ENCODE measurements at regions not wholly inside any gene's neighbourhood (a gene's known extent, or its start where the extent isn't known, plus 50 kb on each side); places are given as distances from the start of the nearest gene placed in this dataset.

DNA sequence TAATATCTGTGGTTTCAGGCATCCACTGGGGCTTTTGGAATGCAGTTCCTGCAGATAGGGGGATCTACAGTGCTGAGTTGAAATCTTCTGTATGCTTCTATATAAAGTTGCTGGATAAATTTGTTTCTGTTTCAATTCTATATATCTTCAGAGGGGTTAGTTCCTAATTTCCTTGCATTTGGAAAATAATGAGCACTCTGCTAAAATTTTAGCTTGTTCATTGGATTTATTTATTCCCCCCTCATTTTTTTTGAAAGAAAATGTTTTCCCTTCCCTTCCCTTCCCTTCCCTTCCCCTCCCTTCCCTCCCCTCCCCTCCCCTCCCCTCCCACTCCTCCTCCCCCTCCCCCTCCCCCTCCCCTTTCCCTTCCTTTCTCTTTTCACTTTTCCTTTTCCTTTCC, 212.3 kb downstream of the GPD2 start:
- H3K4me3 Mint-ChIP-seq: no peak overlapping the region
- Histone ChIP-seq H3K4me3 (no peak overlapping the region), H3K27ac (ENCODE audit: low read depth) (no peak overlapping the region), H3F3A (replicated peaks; ENCODE audit: low read depth) (no peaks in the 10 kb centered on the region), H3K36me3 (ENCODE audit: insufficient read depth) (no peaks in the 10 kb centered on the region), H4K20me1 (replicated peaks; ENCODE audit: insufficient read depth) (no peaks in the 10 kb centered on the region), H2AFZ (no peak overlapping the region), H3K9me2 (ENCODE audit: insufficient read depth) (0 out of 2 replicates have a peak, but pooled peaks cover 5% of the 10 kb centered on the region), H3K4me1 (ENCODE audit: insufficient read depth) (no peaks in the 10 kb centered on the region), H3K4me2 (no peak overlapping the region), H3K79me2 (replicated peaks; ENCODE audit: insufficient read depth) (no peaks in the 10 kb centered on the region), H3K27me3 (ENCODE audit: insufficient read depth) (no peaks in the 10 kb centered on the region)
- H3K4me1 Mint-ChIP-seq: peaks cover 7% of the 10 kb centered on the region; the same call in 2 of the 3 replicates
- ATAC-seq (no peak), DNase-seq (ENCODE audit: low spot score) (no peak)
- no peaks in the 10 kb centered on the region for H3K27me3 Mint-ChIP-seq (ENCODE audit: insufficient read depth, low read depth, poor library complexity)
- peaks cover 6% of the 10 kb centered on the region; the same call in 1 of the 3 replicates for H3K36me3 Mint-ChIP-seq (ENCODE audit: low read depth)
- peaks cover 2% of the 10 kb centered on the region; the same call in 1 of the 3 replicates for H3K9me3 Mint-ChIP-seq
- TF ChIP-seq STAT1 (IDR thresholded peaks at IDR 0.05; ENCODE audit: unreplicated experiment) (no peak), POLR2AphosphoS5 (IDR thresholded peaks at IDR 0.05; ENCODE audit: low read depth) (no peak), NANOG (IDR thresholded peaks at IDR 0.05; ENCODE audit: borderline replicate concordance) (no peak), ZNF114 (CRISPR knock-in tag; IDR thresholded peaks at IDR 0.05) (no peak)
- TF ChIP-seq, protein P1, sequence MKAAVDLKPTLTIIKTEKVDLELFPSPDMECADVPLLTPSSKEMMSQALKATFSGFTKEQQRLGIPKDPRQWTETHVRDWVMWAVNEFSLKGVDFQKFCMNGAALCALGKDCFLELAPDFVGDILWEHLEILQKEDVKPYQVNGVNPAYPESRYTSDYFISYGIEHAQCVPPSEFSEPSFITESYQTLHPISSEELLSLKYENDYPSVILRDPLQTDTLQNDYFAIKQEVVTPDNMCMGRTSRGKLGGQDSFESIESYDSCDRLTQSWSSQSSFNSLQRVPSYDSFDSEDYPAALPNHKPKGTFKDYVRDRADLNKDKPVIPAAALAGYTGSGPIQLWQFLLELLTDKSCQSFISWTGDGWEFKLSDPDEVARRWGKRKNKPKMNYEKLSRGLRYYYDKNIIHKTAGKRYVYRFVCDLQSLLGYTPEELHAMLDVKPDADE (IDR thresholded peaks at IDR 0.05): no peak
- TF ChIP-seq, protein P2, sequence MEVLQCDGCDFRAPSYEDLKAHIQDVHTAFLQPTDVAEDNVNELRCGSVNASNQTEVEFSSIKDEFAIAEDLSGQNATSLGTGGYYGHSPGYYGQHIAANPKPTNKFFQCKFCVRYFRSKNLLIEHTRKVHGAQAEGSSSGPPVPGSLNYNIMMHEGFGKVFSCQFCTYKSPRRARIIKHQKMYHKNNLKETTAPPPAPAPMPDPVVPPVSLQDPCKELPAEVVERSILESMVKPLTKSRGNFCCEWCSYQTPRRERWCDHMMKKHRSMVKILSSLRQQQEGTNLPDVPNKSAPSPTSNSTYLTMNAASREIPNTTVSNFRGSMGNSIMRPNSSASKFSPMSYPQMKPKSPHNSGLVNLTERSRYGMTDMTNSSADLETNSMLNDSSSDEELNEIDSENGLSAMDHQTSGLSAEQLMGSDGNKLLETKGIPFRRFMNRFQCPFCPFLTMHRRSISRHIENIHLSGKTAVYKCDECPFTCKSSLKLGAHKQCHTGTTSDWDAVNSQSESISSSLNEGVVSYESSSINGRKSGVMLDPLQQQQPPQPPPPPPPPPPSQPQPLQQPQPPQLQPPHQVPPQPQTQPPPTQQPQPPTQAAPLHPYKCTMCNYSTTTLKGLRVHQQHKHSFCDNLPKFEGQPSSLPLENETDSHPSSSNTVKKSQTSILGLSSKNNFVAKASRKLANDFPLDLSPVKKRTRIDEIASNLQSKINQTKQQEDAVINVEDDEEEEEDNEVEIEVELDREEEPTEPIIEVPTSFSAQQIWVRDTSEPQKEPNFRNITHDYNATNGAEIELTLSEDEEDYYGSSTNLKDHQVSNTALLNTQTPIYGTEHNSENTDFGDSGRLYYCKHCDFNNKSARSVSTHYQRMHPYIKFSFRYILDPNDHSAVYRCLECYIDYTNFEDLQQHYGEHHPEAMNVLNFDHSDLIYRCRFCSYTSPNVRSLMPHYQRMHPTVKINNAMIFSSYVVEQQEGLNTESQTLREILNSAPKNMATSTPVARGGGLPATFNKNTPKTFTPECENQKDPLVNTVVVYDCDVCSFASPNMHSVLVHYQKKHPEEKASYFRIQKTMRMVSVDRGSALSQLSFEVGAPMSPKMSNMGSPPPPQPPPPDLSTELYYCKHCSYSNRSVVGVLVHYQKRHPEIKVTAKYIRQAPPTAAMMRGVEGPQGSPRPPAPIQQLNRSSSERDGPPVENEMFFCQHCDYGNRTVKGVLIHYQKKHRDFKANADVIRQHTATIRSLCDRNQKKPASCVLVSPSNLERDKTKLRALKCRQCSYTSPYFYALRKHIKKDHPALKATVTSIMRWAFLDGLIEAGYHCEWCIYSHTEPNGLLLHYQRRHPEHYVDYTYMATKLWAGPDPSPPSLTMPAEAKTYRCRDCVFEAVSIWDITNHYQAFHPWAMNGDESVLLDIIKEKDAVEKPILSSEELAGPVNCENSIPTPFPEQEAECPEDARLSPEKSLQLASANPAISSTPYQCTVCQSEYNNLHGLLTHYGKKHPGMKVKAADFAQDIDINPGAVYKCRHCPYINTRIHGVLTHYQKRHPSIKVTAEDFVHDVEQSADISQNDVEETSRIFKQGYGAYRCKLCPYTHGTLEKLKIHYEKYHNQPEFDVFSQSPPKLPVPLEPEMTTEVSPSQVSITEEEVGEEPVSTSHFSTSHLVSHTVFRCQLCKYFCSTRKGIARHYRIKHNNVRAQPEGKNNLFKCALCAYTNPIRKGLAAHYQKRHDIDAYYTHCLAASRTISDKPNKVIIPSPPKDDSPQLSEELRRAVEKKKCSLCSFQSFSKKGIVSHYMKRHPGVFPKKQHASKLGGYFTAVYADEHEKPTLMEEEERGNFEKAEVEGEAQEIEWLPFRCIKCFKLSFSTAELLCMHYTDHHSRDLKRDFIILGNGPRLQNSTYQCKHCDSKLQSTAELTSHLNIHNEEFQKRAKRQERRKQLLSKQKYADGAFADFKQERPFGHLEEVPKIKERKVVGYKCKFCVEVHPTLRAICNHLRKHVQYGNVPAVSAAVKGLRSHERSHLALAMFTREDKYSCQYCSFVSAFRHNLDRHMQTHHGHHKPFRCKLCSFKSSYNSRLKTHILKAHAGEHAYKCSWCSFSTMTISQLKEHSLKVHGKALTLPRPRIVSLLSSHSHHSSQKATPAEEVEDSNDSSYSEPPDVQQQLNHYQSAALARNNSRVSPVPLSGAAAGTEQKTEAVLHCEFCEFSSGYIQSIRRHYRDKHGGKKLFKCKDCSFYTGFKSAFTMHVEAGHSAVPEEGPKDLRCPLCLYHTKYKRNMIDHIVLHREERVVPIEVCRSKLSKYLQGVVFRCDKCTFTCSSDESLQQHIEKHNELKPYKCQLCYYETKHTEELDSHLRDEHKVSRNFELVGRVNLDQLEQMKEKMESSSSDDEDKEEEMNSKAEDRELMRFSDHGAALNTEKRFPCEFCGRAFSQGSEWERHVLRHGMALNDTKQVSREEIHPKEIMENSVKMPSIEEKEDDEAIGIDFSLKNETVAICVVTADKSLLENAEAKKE (CRISPR knock-in tag; IDR thresholded peaks at IDR 0.05): no peak
- TF ChIP-seq, protein P3, sequence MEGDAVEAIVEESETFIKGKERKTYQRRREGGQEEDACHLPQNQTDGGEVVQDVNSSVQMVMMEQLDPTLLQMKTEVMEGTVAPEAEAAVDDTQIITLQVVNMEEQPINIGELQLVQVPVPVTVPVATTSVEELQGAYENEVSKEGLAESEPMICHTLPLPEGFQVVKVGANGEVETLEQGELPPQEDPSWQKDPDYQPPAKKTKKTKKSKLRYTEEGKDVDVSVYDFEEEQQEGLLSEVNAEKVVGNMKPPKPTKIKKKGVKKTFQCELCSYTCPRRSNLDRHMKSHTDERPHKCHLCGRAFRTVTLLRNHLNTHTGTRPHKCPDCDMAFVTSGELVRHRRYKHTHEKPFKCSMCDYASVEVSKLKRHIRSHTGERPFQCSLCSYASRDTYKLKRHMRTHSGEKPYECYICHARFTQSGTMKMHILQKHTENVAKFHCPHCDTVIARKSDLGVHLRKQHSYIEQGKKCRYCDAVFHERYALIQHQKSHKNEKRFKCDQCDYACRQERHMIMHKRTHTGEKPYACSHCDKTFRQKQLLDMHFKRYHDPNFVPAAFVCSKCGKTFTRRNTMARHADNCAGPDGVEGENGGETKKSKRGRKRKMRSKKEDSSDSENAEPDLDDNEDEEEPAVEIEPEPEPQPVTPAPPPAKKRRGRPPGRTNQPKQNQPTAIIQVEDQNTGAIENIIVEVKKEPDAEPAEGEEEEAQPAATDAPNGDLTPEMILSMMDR (conservative IDR thresholded peaks at IDR 0.05; ENCODE audit: low read depth in 2 of 2): no peak
- no peak overlapping the region for H3K27ac Mint-ChIP-seq
